Duodenal mucosa (tissue), 2 donors: ENCODE measurements at regions not wholly inside any gene's neighbourhood (a gene's known extent, or its start where the extent isn't known, plus 50 kb on each side); places are given as distances from the start of the nearest gene placed in this dataset.

Experiments
- H3K27ac ChIP-seq: one replicate; pipeline ENCODE4 v1.7.0; 2013; ENCODE audit warnings: low read depth, low read length
- H3K27me3 ChIP-seq, 2 donors: one replicate each; pipeline ENCODE4 v1.7.0; 2013; ENCODE audit warnings: low read length in 2 of 2, control low read depth in 1 of 2; ENCODE audit not compliant: insufficient read depth in 2 of 2, control insufficient read depth in 1 of 2
- H3K36me3 ChIP-seq, 2 donors: one replicate each; pipeline ENCODE4 v1.7.0; 2013; ENCODE audit warnings: low read length in 2 of 2, control low read depth in 1 of 2; ENCODE audit not compliant: insufficient read depth in 2 of 2, control insufficient read depth in 1 of 2
- H3K4me1 ChIP-seq, 2 donors: one replicate each; pipeline ENCODE4 v1.7.0; 2013; ENCODE audit warnings: low read length in 2 of 2, control low read depth in 1 of 2; ENCODE audit not compliant: insufficient read depth in 2 of 2, control insufficient read depth in 1 of 2
- H3K4me3 ChIP-seq, 2 donors: one replicate each; pipeline ENCODE4 v1.7.0; 2013; ENCODE audit warnings: low read length in 2 of 2, low read depth in 1 of 2
- H3K9ac ChIP-seq, 2 donors: one replicate each; pipeline ENCODE4 v1.7.0; 2013; ENCODE audit warnings: low read length in 2 of 2, low read depth in 1 of 2
- H3K9me3 ChIP-seq, 2 donors: one replicate each; pipeline ENCODE4 v1.7.0; 2013; ENCODE audit warnings: low read length in 2 of 2, control low read depth in 1 of 2; ENCODE audit not compliant: control insufficient read depth in 1 of 2

GRCh38 chr10:28798428-28798955, 121.2 kb downstream of the BAMBI start:
- Histone ChIP-seq H3K27me3 (peaks cover 0 to 3% of the 10 kb centered on the region in 2 donors), H3K27ac (no peak overlapping the region), H3K4me3 (no peak overlapping the region), H3K9ac (no peak overlapping the region), H3K4me1 (no peaks in the 10 kb centered on the region), H3K9me3 (no peaks in the 10 kb centered on the region), H3K36me3 (no peaks in the 10 kb centered on the region)

- no peak overlapping the region for H3K4me3 ChIP-seq
- H3K9ac ChIP-seq: no peak overlapping the region
- no peaks in the 10 kb centered on the region for H3K4me1 ChIP-seq
- no peaks in the 10 kb centered on the region for H3K36me3 ChIP-seq
- peaks cover 0 to 3% of the 10 kb centered on the region in 2 donors for H3K27me3 ChIP-seq
- no peak overlapping the region for H3K27ac ChIP-seq
- H3K9me3 ChIP-seq: no peaks in the 10 kb centered on the region
Observed at GRCh38 chr10:28798964-28799363, 121.6 kb downstream of the BAMBI start.

GRCh38 chr10:28800144-28800543, 122.8 kb downstream of the BAMBI start:
- Histone ChIP-seq H3K36me3 (no peaks in the 10 kb centered on the region), H3K27me3 (peaks cover 0 to 3% of the 10 kb centered on the region in 2 donors), H3K9me3 (no peaks in the 10 kb centered on the region), H3K4me1 (no peaks in the 10 kb centered on the region), H3K27ac (no peak overlapping the region), H3K9ac (no peak overlapping the region), H3K4me3 (no peak overlapping the region)

DNA sequence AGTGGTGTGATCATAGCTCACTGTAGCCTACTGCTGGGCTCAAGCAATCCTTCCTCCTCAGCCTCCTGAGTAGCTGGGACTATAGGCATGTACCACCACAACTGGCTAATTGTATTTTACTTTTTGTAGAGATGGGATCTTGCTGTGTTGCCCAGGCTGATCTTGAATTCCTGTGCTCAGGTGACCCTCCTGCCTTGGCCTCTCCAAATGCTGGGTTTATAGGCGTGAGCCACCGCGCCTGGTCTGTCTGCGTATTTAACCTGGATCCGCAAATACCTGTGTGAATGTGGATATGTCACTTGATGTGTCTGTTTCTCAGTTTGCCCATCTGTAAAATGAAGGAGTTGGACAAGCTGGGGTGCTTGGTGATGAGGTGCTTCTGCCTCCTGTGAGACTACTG, 123.9 kb downstream of the BAMBI start:
- Histone ChIP-seq H3K36me3 (no peaks in the 10 kb centered on the region), H3K27me3 (peaks cover 0 to 3% of the 10 kb centered on the region in 2 donors), H3K9me3 (no peaks in the 10 kb centered on the region), H3K4me1 (no peaks in the 10 kb centered on the region), H3K27ac (no peak overlapping the region), H3K4me3 (no peak overlapping the region), H3K9ac (no peak overlapping the region)

DNA sequence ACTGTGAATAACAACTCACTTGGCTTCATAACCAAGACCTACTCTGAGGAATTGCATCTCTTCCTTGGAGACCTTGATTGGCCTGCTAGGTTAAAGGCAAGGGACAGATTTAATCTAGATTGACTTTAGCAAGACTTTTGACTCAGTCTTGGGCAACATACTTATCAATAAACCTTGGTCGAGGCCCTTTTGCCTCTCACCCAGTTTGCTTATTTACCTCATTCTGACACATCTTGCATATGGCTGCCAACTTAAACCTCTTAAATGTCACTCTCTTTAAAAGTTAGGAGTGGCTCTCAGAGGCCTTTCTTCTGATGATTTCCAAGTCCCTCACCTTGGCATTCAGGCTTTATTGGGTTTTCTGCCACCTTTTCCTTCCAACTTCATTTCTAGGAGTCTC, 124.5 kb downstream of the BAMBI start:
- Histone ChIP-seq H3K9me3 (no peaks in the 10 kb centered on the region), H3K4me3 (no peak overlapping the region), H3K36me3 (no peaks in the 10 kb centered on the region), H3K4me1 (no peaks in the 10 kb centered on the region), H3K27ac (no peak overlapping the region), H3K27me3 (peaks cover 0 to 3% of the 10 kb centered on the region in 2 donors), H3K9ac (no peak overlapping the region)

DNA sequence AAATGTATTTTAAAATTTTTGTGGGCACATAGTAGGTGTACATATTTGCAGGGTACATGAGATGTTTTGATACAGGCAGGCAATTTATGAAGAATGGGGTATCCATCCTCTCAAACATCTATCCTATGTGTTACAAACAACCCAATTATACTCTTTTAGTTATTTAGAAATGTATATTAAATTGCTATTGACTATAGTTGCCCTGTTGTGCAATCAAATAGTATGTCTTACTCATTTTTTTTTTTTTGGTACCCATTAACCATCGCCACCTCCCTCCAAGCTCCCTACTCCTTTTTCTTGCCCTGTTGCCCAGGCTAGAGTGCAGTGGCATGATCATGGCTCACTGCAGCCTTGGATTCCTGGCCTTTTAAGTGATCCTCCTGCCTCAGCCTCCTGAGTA, 128.1 kb downstream of the BAMBI start:
- Histone ChIP-seq H3K36me3 (no peaks in the 10 kb centered on the region), H3K4me1 (no peaks in the 10 kb centered on the region), H3K27ac (no peak overlapping the region), H3K9ac (no peak overlapping the region), H3K9me3 (no peaks in the 10 kb centered on the region), H3K27me3 (peaks cover 0 to 3% of the 10 kb centered on the region in 2 donors), H3K4me3 (no peak overlapping the region)

DNA sequence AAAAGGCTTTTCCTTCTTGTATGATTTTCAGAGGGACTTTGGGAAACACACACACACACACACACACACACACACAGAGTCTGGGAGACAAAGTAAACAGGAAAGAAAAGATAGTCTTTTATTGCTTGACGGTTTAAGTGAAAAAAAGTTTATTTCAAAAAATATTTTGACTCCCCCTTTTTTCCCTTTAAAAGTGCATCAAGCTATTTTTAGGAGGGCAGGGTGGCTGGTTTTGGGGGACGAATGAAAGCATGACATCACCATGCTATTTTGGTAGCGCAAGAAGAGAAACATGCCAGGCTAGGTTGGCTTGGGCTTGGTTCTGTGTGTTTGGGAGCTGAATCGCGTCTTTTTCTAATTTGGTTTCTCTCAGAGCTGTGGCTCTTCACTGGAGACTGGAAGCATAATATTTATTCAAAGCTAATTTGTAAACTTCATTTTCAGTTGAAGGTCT, 129.2 kb downstream of the BAMBI start:
- Histone ChIP-seq H3K36me3 (no peaks in the 10 kb centered on the region), H3K27ac (no peak overlapping the region), H3K9me3 (no peaks in the 10 kb centered on the region), H3K4me3 (no peak overlapping the region), H3K9ac (no peak overlapping the region), H3K4me1 (no peaks in the 10 kb centered on the region), H3K27me3 (peaks cover 0 to 2% of the 10 kb centered on the region in 2 donors)

GRCh38 chr10:28806951-28807759, 129.8 kb downstream of the BAMBI start:
- Histone ChIP-seq H3K27ac (no peak overlapping the region), H3K9me3 (no peaks in the 10 kb centered on the region), H3K36me3 (no peaks in the 10 kb centered on the region), H3K4me3 (no peak overlapping the region), H3K4me1 (no peaks in the 10 kb centered on the region), H3K9ac (no peak overlapping the region), H3K27me3 (no peaks in the 10 kb centered on the region)

DNA sequence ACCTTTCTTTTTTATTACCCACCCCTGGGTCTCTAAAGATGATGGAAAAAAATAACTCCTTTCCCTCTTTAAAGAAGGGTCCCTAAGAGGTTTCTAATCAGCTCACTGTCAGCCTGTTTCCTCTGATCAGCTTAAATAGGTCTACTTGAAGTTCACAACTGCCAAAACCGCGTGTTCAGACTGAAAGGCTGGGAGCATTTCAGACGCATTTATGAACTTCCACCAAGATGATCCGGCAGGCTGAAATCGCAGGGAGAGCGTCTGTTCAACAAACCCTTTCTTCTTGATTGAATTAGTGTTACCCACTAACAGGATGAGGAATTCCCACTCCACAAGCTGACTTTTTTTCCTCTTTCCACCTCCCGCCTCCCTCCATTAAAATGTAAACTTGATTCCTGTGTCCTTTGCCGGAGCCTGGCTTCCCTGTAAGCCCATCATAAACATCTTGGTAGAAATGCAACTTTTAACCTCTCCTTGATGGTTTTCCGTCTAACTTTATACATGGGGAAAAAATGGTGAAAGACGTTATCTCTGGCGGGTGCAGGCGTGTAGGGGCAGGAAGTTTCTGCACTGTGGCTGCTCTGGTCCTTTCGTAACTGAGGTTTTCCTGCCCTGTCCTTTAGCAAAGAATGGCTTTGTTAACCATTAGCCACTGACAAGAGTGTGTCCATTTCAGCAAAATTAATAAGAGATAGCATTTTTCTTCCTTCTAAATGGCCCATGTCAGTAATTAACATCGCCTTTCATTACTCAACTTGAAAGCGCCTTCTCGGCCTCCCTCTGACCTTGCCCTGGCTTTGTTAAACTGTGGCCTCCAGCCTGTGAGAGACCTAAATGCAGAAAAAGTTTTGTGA, 130.7 kb downstream of the BAMBI start:
- Histone ChIP-seq H3K4me3 (no peak overlapping the region), H3K27me3 (no peaks in the 10 kb centered on the region), H3K9me3 (no peaks in the 10 kb centered on the region), H3K4me1 (no peaks in the 10 kb centered on the region), H3K27ac (no peak overlapping the region), H3K36me3 (no peaks in the 10 kb centered on the region), H3K9ac (no peak overlapping the region)

GRCh38 chr10:28808693-28809092, 131.4 kb downstream of the BAMBI start:
- no peaks in the 10 kb centered on the region for H3K4me1 ChIP-seq
- no peaks in the 10 kb centered on the region for H3K9me3 ChIP-seq
- H3K9ac ChIP-seq: no peak overlapping the region
- H3K27ac ChIP-seq: no peak overlapping the region
- H3K4me3 ChIP-seq: no peak overlapping the region
- no peaks in the 10 kb centered on the region for H3K36me3 ChIP-seq
- H3K27me3 ChIP-seq: no peaks in the 10 kb centered on the region
